Right ventricle myocardium superior (tissue), 1 donor: ENCODE measurements at regions not wholly inside any gene's neighbourhood (a gene's known extent, or its start where the extent isn't known, plus 50 kb on each side); places are given as distances from the start of the nearest gene placed in this dataset.
"Not testable (repeated sequence)": the region's sequence is repeated elsewhere in the genome, so short reads cannot be mapped to it uniquely, and the experiment has no call there.

Source experiments
- ATAC-seq: fragments of 200-7000 bp; cut with Tn5 transposase; one replicate; pipeline ENCODE4 v1.9.1; 2020; ENCODE audit warnings: mild to moderate bottlenecking; ENCODE audit not compliant: poor library complexity
- DNase-seq: peaks from one replicate; pipeline ENCODE4 v3.0.0-alpha.2; 2020
- intact Hi-C: fragments of 100-400 bp; cut with DNase I; formaldehyde crosslinking; loops from one replicate; pipeline ENCODE4 v1.11.2; 2022
- donor health status: DM: no; HTN: yes; CAD: no; lungs with severe emphysema.

DNA sequence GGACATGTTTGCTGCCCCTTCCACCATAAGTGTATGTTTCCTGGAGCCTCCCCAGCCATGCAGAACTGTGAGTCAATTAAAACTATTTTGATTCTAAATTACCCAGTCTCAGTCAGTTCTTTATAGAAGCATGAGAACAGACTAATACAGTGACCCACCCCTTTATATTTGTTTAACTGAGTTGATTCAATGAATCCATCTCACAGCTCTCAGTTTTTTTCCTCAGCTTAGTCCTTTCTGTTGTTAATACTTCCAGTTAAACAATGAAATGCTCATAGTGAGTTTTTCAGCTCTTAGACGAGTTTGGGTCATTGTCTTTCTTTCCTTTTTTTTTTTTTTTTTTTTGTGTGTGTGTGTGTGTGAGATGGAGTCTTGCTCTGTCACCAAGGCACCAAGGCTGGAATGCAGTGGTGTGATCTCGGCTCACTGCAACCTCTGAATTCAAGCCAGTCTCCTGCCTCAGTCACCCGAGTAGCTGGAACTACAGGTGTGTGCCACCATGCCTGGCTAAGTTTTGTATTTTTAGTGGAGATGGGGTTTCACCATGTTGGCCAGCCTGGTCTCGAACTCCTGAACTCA, 627.4 kb downstream of the SPATA31A7 start:
- ATAC-seq: not testable (repeated sequence)

DNA sequence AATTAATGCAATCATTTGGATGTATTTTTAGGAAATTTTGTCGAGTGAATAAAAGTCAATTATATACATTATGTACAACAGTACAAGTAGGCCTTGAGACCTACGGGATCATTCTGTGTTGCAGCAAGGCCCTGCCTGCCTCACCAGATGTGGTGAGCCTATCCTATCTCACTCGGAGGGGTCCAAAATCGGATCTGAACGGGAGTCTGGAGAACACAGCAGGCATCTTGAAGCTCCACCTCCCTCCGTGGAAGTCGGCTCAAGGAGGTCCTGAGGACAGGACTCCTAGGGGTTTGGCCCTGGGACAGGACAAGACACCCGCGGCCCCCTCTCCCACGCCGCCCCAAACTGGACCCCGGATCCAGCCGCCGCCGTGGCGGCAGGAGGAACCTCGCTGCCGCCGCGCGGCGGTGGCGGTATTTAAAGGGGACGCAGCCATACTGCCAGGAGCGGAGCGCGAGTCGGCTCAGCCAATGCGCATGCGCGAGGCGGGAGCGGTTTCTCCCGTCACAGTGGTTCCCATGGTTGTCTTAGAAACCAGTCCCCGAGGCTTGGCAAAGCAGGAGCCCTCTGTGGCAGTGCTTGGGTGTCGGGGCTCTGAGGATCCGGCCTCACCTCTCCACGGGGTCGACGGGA, 663.9 kb downstream of the SPATA31A7 start:
- intact Hi-C loops: not testable (repeated sequence)
- peak; percentile 86 for ATAC-seq
- DNase-seq: peak; percentile 92

More for the DNA sequence above, 627.4 kb downstream of the SPATA31A7 start:
- intact Hi-C loops, DNase-seq: not testable (repeated sequence)

DNA sequence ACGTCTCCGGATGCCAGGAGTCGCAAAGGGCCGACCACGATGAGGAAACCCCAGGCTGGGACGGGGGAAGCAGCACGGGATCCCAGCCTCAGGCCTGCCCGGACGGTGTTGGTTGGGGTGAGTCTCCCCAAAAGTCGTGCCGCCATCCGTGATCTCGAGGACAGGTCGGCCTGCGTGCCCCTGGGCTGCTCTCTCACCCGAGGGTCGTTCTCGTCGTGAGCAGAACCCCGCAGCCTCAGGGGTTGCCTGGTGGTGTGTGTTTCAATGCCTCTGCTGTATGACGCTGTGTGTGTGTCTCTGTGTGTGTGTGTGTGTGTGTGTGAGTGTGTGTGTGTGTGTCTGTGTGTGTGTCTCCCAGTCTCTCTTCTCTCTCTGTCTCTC, 664.4 kb downstream of the SPATA31A7 start:
- not testable (repeated sequence) for ATAC-seq

DNA sequence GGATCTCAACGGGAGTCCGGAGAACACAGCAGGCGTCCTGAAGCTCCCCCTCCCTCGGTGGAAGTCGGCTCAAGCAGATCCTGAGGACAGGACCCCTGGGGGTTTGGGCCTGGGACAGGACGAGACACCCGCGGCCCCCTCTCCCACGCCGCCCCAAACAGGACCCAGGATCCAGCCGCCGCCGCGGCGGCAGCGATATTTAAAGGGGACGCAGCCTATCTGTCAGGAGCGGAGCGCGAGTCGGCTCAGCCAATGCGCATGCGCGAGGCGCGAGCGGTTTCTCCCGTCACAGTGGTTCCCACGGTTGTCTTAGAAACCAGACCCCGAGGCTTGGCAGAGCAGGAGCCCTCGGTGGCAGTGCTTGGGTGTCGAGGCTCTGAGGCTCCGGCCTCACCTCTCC, 666.4 kb downstream of the SPATA31A7 start:
- ATAC-seq: peak; percentile 94
- intact Hi-C loops, DNase-seq: not testable (repeated sequence)

More for the DNA sequence above, 664.4 kb downstream of the SPATA31A7 start:
- DNase-seq, intact Hi-C loops: not testable (repeated sequence)

DNA sequence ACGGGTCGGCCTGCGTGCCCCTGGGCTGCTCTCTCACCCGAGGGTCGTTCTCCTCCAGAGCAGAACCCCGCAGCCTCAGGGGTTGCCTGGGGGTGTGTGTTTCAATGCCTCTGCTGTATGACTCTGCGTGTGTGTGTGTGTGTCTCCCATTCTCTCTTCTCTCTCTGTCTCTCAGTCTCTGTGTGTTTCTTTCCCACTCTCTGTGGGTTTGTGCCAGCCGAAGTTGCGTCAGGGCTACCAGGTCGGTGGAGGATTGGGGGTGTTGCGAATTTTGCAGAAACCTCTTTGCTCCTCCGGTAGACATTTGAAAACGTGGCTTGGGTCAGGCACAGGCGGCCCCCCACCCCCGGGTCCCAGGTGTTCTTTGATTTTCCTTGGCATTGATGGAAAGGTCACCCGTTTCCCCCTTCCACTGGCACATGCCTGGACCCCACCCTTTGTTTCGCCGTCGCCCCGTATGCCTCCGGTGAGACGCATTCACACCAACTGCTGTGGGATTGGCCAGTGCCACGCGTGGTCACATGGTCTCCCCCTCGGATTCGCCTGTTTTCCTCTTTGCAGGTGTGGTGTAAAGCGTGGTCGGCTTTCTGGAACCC, 667.1 kb downstream of the SPATA31A7 start:
- DNase-seq, intact Hi-C loops, ATAC-seq: not testable (repeated sequence)

DNA sequence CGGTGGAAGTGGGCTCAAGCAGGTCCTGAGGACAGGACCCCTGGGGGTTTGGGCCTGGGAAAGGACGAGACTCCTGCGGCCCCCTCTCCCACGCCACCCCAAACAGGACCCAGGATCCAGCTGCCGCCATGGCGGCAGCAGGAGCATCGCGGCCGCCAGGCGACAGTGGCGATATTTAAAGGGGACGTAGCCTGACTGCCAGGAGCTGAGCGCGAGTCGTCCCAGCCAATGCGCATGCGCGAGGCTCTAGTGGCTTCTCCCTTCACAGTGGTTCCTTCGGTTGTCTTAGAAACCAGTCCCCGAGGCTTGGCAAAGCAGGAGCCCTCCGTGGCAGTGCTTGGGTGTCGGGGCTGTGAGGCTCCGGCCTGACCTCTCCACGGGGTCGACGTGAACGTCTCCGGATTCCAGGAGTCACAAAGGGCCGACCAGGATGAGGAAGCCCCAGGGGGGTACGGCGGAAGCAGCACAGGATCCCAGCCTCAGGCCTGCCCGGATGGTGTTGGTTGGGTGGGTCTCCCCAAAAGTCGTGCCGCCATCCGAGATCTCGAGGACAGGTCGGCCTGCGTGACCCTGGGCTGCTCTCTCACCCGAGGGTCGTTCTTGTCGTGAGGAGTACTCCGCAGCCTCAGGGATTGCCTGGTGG, 668.0 kb downstream of the SPATA31A7 start:
- DNase-seq, intact Hi-C loops: not testable (repeated sequence)
- ATAC-seq: peak; percentile 95

DNA sequence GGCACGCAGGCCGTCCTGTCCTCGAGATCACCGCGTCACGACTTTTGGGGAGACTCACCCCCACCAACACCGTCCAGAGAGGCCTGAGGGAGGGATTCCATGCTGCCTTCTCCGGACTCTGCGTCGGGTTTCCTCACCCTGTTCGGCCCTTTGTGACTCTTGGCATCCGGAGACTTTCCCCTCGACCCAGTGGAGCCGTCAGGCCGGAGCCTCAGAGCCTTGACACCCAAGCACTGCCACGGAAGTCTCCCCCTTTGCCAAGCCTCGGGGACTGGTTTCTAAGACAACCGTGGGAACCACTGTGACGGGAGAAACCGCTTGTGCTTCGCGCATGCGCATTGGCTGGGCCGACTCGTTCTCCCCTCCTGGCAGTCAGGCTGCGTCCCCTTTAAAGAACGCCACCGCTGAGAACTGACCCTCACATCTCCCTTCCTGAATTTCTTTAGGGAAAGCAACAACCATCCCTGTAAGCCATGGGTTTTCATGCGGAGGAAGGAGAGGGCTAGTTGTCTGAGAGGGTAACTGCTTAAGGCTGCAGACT, 672.7 kb downstream of the SPATA31A7 start:
- peak; percentile 79 for DNase-seq
- ATAC-seq, intact Hi-C loops: not testable (repeated sequence)

DNA sequence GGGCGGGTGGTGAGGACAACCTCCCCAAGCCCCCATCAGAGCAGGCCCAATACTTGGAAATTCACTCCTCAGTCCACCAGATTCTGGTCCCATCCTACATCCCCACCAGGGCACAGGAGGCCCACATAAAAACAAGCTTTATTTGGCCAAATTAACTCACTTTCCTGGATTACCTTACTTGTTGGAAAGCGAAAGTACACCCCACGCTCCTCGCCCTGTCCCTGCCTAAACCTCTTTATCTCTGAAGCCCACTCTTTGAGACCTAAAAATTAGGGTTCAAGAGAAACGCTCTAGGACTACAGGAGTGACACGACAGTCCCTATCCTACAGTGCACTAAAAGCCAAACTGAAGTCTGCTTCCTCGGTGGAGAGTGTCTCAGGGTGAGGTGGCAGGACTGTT, 674.6 kb downstream of the SPATA31A7 start:
- ATAC-seq, DNase-seq, intact Hi-C loops: not testable (repeated sequence)

DNA sequence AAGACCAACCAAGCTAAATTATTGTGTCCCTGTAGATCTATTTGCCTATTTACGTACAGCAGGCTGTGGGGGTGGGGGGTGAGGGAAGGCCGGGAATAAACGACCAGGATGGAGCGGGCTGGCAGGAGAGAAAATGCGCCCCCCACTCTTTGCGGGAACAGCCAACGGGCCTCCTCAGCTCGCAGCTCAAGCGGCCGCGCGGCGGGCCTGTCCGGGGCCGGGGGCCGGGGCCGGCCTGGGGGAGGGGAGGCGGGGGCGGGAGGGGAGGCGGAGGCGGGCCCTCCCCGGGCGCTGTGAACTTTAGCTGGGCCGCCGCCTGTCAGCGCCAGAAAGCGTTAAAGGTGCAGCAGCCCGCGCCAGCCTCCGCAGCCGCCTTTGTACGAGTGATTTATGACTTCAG, 679.1 kb downstream of the SPATA31A7 start:
- DNase-seq, intact Hi-C loops: not testable (repeated sequence)

DNA sequence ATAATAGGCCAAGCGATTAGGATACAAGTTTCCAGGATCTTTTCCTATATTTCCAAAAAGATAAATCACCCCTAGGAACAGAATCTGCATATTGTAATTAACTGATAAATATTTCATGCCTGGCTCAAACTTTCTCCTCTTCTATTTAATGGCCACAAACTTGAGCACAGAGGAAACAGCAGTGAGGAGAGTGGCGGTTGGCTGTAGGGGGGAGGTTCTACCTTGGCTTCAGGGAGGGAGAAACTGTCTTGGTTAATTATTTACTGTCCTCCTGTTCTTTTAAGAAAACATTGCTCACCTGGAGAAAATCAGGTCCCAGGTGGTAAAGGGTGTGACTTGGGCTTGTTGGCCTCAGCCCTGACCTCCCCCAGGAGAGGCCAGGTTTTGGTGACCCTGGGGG, 682.5 kb downstream of the SPATA31A7 start:
- DNase-seq, ATAC-seq, intact Hi-C loops: not testable (repeated sequence)

More for the DNA sequence above, 679.1 kb downstream of the SPATA31A7 start:
- not testable (repeated sequence) for ATAC-seq
